ENCODE measurements at regions not wholly inside any gene's neighbourhood (a gene's known extent, or its start where the extent isn't known, plus 50 kb on each side); places are given as distances from the start of the nearest gene placed in this dataset.

DNA sequence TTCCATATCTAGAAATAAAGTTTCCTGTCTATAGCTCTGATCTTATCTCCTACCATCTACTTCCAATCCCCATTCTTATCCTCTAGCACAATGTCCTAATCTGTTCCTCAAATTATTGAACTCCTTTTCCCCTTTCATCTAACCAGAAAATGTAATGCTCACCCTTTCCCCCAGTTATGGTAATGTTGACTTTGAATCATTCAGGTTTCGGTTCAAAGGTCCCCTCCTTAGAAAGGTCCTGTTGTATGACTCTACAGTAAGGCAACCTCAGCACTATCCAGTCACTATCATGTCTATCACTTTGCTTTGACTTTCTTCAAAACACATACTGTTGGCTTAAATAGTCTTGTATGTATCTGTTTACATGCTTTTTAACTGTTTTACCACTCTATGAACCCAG is 264.2 kb upstream of the PCDH15 start:
- no peak for TF ChIP-seq POLR2A (IDR thresholded peaks at IDR 0.05)
- TF ChIP-seq, protein P1, sequence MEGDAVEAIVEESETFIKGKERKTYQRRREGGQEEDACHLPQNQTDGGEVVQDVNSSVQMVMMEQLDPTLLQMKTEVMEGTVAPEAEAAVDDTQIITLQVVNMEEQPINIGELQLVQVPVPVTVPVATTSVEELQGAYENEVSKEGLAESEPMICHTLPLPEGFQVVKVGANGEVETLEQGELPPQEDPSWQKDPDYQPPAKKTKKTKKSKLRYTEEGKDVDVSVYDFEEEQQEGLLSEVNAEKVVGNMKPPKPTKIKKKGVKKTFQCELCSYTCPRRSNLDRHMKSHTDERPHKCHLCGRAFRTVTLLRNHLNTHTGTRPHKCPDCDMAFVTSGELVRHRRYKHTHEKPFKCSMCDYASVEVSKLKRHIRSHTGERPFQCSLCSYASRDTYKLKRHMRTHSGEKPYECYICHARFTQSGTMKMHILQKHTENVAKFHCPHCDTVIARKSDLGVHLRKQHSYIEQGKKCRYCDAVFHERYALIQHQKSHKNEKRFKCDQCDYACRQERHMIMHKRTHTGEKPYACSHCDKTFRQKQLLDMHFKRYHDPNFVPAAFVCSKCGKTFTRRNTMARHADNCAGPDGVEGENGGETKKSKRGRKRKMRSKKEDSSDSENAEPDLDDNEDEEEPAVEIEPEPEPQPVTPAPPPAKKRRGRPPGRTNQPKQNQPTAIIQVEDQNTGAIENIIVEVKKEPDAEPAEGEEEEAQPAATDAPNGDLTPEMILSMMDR (IDR thresholded peaks at IDR 0.05) = no peak

Data from esophagus squamous epithelium (tissue), 4 donors.